ENCODE measurements at regions not wholly inside any gene's neighbourhood (a gene's known extent, or its start where the extent isn't known, plus 50 kb on each side); places are given as distances from the start of the nearest gene placed in this dataset.

- no peaks in the 10 kb centered on the region for H3K4me1 ChIP-seq (ENCODE audit: insufficient read depth, low read length, severe bottlenecking)
- H3K27ac ChIP-seq (ENCODE audit: low read depth, low read length, poor library complexity, severe bottlenecking), result no peak overlapping the region
- H4K20me1 ChIP-seq (ENCODE audit: insufficient read depth, low read length), result no peaks in the 10 kb centered on the region
- no peaks in the 10 kb centered on the region for H3K79me2 ChIP-seq (ENCODE audit: insufficient read depth, low read length)
- no peaks in the 10 kb centered on the region for H3F3A ChIP-seq (ENCODE audit: insufficient read depth, low read length)
- TF ChIP-seq EZH2 (IDR thresholded peaks at IDR 0.05; ENCODE audit: borderline replicate concordance, low read length), result no peak
- TF ChIP-seq, protein P1, sequence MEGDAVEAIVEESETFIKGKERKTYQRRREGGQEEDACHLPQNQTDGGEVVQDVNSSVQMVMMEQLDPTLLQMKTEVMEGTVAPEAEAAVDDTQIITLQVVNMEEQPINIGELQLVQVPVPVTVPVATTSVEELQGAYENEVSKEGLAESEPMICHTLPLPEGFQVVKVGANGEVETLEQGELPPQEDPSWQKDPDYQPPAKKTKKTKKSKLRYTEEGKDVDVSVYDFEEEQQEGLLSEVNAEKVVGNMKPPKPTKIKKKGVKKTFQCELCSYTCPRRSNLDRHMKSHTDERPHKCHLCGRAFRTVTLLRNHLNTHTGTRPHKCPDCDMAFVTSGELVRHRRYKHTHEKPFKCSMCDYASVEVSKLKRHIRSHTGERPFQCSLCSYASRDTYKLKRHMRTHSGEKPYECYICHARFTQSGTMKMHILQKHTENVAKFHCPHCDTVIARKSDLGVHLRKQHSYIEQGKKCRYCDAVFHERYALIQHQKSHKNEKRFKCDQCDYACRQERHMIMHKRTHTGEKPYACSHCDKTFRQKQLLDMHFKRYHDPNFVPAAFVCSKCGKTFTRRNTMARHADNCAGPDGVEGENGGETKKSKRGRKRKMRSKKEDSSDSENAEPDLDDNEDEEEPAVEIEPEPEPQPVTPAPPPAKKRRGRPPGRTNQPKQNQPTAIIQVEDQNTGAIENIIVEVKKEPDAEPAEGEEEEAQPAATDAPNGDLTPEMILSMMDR (IDR thresholded peaks at IDR 0.05; ENCODE audit: low read length), result no peak
- H3K9me3 ChIP-seq (ENCODE audit: low read length), result no peaks in the 10 kb centered on the region
- no peak overlapping the region for H3K4me2 ChIP-seq (ENCODE audit: low read length)
- H3K27me3 ChIP-seq (ENCODE audit: insufficient read depth, low read length), result peaks cover 10% of the 10 kb centered on the region; the same call in 1 of the 2 replicates
- H2AFZ ChIP-seq (ENCODE audit: low read length), result no peak overlapping the region
- H3K9me2 ChIP-seq (ENCODE audit: low read depth, low read length), result no peaks in the 10 kb centered on the region
- H3K4me3 ChIP-seq (ENCODE audit: low read depth, low read length, poor library complexity, severe bottlenecking), result no peak overlapping the region
- no peak overlapping the region for H3K9ac ChIP-seq (ENCODE audit: low read length)
- no peaks in the 10 kb centered on the region for H3K36me3 ChIP-seq (ENCODE audit: insufficient read depth, low read length)
These were observed 50.1 kb upstream of the SIRPA start for GRCh38 chr20:1845163-1845523.

DNA sequence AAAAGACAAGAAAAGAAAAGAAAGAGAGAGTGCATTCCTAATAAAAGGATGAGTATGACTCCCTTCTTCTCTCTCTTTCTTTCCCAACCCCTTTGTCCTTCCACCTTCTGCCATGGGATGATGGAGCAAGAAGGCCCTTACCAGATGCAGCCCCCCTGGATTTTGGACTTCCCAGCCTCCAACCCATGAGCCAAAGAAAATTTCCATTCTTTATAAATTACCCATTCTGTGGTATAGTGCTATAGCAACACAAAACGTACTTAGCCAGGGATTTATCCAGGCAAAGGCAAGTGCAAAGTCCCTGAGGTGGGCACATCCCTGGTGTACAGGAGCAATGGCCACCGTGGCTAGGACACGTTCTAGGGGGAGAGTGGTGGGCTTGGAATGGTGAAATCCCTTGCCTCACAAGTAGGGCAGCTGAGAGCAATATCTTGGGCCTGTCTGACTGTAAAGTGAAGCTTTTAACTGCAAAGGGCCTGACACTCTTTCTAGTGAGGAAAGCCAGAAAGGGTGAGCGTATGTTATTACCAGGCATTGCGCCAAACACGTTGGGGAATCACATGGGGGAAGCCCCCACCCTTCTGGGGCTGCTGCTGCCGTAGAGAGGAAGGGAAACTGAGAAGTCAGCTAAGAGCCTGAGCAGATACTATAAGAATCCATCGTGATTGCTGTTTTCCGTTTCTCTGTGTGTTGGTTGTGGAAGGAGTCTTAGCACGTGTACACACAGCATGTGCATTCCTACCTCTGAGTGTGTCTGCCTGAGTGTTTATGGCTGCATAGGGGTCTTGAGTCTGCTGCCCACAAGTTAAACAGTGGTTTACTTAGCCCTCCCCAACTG, 50.7 kb upstream of the SIRPA start:
- Histone ChIP-seq H2AFZ (ENCODE audit: low read length) (no peak overlapping the region), H3K27me3 (ENCODE audit: insufficient read depth, low read length) (peaks cover 10% of the 10 kb centered on the region; the same call in 1 of the 2 replicates), H3K4me2 (ENCODE audit: low read length) (no peak overlapping the region), H3F3A (ENCODE audit: insufficient read depth, low read length) (no peaks in the 10 kb centered on the region), H3K4me1 (ENCODE audit: insufficient read depth, low read length, severe bottlenecking) (no peaks in the 10 kb centered on the region), H3K9me2 (ENCODE audit: low read depth, low read length) (no peaks in the 10 kb centered on the region), H3K4me3 (ENCODE audit: low read depth, low read length, poor library complexity, severe bottlenecking) (no peak overlapping the region), H3K9me3 (ENCODE audit: low read length) (no peaks in the 10 kb centered on the region), H3K9ac (ENCODE audit: low read length) (no peak overlapping the region), H3K27ac (ENCODE audit: low read depth, low read length, poor library complexity, severe bottlenecking) (no peak overlapping the region), H3K79me2 (ENCODE audit: insufficient read depth, low read length) (no peaks in the 10 kb centered on the region), H3K36me3 (ENCODE audit: insufficient read depth, low read length) (no peaks in the 10 kb centered on the region), H4K20me1 (ENCODE audit: insufficient read depth, low read length) (no peaks in the 10 kb centered on the region)
- TF ChIP-seq EZH2 (IDR thresholded peaks at IDR 0.05; ENCODE audit: borderline replicate concordance, low read length), result no peak
- TF ChIP-seq, protein P1 (IDR thresholded peaks at IDR 0.05; ENCODE audit: low read length), result no peak

DNA sequence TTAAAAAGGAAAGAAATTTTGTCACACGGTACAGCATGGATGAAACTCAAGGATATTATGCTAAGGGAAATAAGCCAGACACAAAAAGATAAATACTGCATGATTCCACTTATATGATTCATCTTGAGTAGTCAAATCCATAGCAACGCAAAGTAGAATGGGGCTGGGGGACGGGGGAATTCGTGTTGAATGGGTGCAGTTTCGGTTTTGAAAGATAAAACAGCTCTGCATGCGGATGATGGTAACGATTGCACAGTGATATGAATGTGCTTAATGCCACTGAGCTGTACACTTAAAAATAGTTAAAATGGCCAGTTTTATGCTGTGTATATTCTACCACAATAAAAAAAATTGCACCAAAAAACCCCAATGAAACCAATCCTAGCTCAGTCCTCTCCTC, 52.9 kb upstream of the SIRPA start:
- H3F3A ChIP-seq (ENCODE audit: insufficient read depth, low read length), result no peaks in the 10 kb centered on the region
- H3K4me2 ChIP-seq (ENCODE audit: low read length), result no peak overlapping the region
- TF ChIP-seq, protein P1 (IDR thresholded peaks at IDR 0.05; ENCODE audit: low read length), result no peak
- TF ChIP-seq EZH2 (IDR thresholded peaks at IDR 0.05; ENCODE audit: borderline replicate concordance, low read length), result no peak
- no peaks in the 10 kb centered on the region for H3K79me2 ChIP-seq (ENCODE audit: insufficient read depth, low read length)
- no peak overlapping the region for H3K4me3 ChIP-seq (ENCODE audit: low read depth, low read length, poor library complexity, severe bottlenecking)
- H3K27ac ChIP-seq (ENCODE audit: low read depth, low read length, poor library complexity, severe bottlenecking), result no peak overlapping the region
- no peaks in the 10 kb centered on the region for H3K9me2 ChIP-seq (ENCODE audit: low read depth, low read length)
- no peaks in the 10 kb centered on the region for H4K20me1 ChIP-seq (ENCODE audit: insufficient read depth, low read length)
- no peaks in the 10 kb centered on the region for H3K9me3 ChIP-seq (ENCODE audit: low read length)
- H3K9ac ChIP-seq (ENCODE audit: low read length), result no peak overlapping the region
- no peaks in the 10 kb centered on the region for H3K4me1 ChIP-seq (ENCODE audit: insufficient read depth, low read length, severe bottlenecking)
- H2AFZ ChIP-seq (ENCODE audit: low read length), result no peak overlapping the region
- no peaks in the 10 kb centered on the region for H3K36me3 ChIP-seq (ENCODE audit: insufficient read depth, low read length)
- peaks cover 10% of the 10 kb centered on the region; the same call in 1 of the 2 replicates for H3K27me3 ChIP-seq (ENCODE audit: insufficient read depth, low read length)

All from OCI-LY1 (cell line).